ENCODE measurements at regions not wholly inside any gene's neighbourhood (a gene's known extent, or its start where the extent isn't known, plus 50 kb on each side); places are given as distances from the start of the nearest gene placed in this dataset.

DNA sequence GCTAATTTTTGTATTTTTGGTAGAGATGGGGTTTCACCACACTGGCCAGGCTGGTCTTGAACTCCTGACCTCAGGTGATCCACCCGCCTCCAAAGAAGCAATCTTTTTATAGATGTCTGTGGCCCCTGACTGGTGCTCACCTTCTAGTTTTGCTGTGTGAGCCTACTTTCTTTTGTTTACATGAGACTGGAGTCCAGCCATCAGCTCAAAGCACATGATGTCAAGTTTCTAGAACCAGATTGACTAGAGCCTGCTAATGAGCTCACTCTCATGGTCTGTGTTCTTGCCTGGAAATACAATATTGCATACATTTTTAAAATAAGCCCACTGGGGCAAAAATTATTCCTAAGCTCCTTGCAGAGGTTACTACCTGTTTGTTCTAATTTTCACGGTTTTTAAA, 102.9 kb upstream of the PIK3R1 start:
- TF ChIP-seq, protein P1, sequence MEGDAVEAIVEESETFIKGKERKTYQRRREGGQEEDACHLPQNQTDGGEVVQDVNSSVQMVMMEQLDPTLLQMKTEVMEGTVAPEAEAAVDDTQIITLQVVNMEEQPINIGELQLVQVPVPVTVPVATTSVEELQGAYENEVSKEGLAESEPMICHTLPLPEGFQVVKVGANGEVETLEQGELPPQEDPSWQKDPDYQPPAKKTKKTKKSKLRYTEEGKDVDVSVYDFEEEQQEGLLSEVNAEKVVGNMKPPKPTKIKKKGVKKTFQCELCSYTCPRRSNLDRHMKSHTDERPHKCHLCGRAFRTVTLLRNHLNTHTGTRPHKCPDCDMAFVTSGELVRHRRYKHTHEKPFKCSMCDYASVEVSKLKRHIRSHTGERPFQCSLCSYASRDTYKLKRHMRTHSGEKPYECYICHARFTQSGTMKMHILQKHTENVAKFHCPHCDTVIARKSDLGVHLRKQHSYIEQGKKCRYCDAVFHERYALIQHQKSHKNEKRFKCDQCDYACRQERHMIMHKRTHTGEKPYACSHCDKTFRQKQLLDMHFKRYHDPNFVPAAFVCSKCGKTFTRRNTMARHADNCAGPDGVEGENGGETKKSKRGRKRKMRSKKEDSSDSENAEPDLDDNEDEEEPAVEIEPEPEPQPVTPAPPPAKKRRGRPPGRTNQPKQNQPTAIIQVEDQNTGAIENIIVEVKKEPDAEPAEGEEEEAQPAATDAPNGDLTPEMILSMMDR (IDR thresholded peaks at IDR 0.05) = no peak
- TF ChIP-seq POLR2A (IDR thresholded peaks at IDR 0.05) = no peak

Data from Peyer's patch (tissue), 4 donors.